KMS-11 (cell line): ENCODE measurements at regions not wholly inside any gene's neighbourhood (a gene's known extent, or its start where the extent isn't known, plus 50 kb on each side); places are given as distances from the start of the nearest gene placed in this dataset.

Experiments
- H2AFZ ChIP-seq: fragments of 200-600 bp; sonication (generic); 2 replicates; pipeline ENCODE4 v1.6.1; 2016; ENCODE audit warnings: antibody characterized with exemption, mixed run types, low read depth
- H3K27ac ChIP-seq: fragments of 200-600 bp; sonication (generic); 2 replicates; pipeline ENCODE4 v1.6.1; 2016; ENCODE audit warnings: mild to moderate bottlenecking, mixed run types
- H3K27me3 ChIP-seq: fragments of 200-600 bp; sonication (generic); 2 replicates; pipeline ENCODE4 v1.6.1; 2017; ENCODE audit warnings: mild to moderate bottlenecking, low read depth, mixed run types, moderate library complexity; ENCODE audit not compliant: insufficient read depth
- H3K36me3 ChIP-seq: fragments of 200-600 bp; sonication (generic); 2 replicates; pipeline ENCODE4 v1.6.1; 2017; ENCODE audit warnings: mild to moderate bottlenecking, mixed run types; ENCODE audit not compliant: insufficient read depth
- H3K4me1 ChIP-seq: fragments of 200-600 bp; sonication (generic); 2 replicates; pipeline ENCODE4 v1.6.1; 2016; ENCODE audit warnings: mild to moderate bottlenecking, low read depth, mixed run types; ENCODE audit not compliant: poor library complexity, severe bottlenecking
- H3K4me2 ChIP-seq: fragments of 200-600 bp; sonication (generic); 2 replicates; pipeline ENCODE4 v1.7.0; 2016; ENCODE audit warnings: mild to moderate bottlenecking, mixed run types
- H3K4me3 ChIP-seq: fragments of 200-600 bp; sonication (generic); IDR thresholded peaks from 2 replicates; pipeline ENCODE4 v1.6.1; 2017; ENCODE audit warnings: low read depth, low read length, mixed read lengths; ENCODE audit not compliant: insufficient read depth
- H3K79me2 ChIP-seq: fragments of 200-600 bp; sonication (generic); 2 replicates; pipeline ENCODE4 v1.6.1; 2016; ENCODE audit warnings: low read depth, mixed run types; ENCODE audit not compliant: insufficient read depth
- H3K9ac ChIP-seq: fragments of 200-600 bp; sonication (generic); 2 replicates; pipeline ENCODE4 v1.6.1; 2016; ENCODE audit warnings: mild to moderate bottlenecking, mixed run types
- H4K20me1 ChIP-seq: fragments of 200-600 bp; sonication (generic); 2 replicates; pipeline ENCODE4 v1.6.1; 2016; ENCODE audit warnings: mild to moderate bottlenecking, mixed run types; ENCODE audit not compliant: insufficient read depth
- TF ChIP-seq, protein P1 (sequence below): fragments of 200-600 bp; sonication (generic); conservative IDR thresholded peaks from 2 replicates; pipeline ENCODE4 v1.6.1; 2017; ENCODE audit warnings: low read depth, mild to moderate bottlenecking, antibody characterized with exemption, low read length, moderate library complexity, mixed read lengths

GRCh38 chr11:116525961-116526495 lies 246.8 kb downstream of the BUD13 start:
- Histone ChIP-seq H3K4me2 (no peak overlapping the region), H3K4me1 (no peaks in the 10 kb centered on the region), H3K9ac (no peak overlapping the region), H3K27ac (no peak overlapping the region), H2AFZ (no peak overlapping the region), H4K20me1 (no peaks in the 10 kb centered on the region), H3K4me3 (no peak overlapping the region), H3K27me3 (no peaks in the 10 kb centered on the region), H3K36me3 (no peaks in the 10 kb centered on the region), H3K79me2 (no peaks in the 10 kb centered on the region)
- TF ChIP-seq, protein P1, sequence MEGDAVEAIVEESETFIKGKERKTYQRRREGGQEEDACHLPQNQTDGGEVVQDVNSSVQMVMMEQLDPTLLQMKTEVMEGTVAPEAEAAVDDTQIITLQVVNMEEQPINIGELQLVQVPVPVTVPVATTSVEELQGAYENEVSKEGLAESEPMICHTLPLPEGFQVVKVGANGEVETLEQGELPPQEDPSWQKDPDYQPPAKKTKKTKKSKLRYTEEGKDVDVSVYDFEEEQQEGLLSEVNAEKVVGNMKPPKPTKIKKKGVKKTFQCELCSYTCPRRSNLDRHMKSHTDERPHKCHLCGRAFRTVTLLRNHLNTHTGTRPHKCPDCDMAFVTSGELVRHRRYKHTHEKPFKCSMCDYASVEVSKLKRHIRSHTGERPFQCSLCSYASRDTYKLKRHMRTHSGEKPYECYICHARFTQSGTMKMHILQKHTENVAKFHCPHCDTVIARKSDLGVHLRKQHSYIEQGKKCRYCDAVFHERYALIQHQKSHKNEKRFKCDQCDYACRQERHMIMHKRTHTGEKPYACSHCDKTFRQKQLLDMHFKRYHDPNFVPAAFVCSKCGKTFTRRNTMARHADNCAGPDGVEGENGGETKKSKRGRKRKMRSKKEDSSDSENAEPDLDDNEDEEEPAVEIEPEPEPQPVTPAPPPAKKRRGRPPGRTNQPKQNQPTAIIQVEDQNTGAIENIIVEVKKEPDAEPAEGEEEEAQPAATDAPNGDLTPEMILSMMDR: no peak

DNA sequence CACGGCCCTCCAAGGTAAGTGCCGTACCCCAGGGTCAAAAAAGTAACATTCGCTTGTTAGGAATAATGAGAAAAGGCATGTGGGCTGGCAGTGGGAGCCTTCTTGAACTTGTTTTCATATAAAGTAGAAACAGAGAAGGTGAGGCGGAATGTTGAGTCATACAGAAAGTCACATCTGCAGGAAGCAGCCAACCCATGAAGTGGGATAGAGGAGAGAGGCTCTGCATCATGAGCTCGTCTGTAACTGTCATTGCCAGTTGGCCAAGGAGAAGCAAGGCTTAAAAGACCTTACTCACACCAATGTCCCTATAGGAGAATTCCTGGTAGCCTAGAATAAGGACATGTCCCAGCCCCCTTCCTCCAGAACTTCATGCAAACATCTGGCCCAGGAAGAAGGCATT lies 253.3 kb downstream of the BUD13 start:
- Histone ChIP-seq H3K36me3 (no peaks in the 10 kb centered on the region), H2AFZ (peak overlapping the region; percentile 49; the same call in 1 of the 2 replicates), H3K4me3 (no peak overlapping the region), H3K4me2 (peak overlapping the region; percentile 46), H3K27ac (peak overlapping the region; percentile 82), H3K9ac (peak overlapping the region; percentile 41; the same call in 1 of the 2 replicates), H3K4me1 (peaks cover 20% of the 10 kb centered on the region), H3K27me3 (no peaks in the 10 kb centered on the region), H4K20me1 (no peaks in the 10 kb centered on the region), H3K79me2 (no peaks in the 10 kb centered on the region)
- TF ChIP-seq, protein P1: no peak

- H3K4me2 ChIP-seq: peak overlapping the region; percentile 46; the same call in 1 of the 2 replicates
- no peak overlapping the region for H2AFZ ChIP-seq
- H3K27ac ChIP-seq: no peak overlapping the region
- no peaks in the 10 kb centered on the region for H3K79me2 ChIP-seq
- no peaks in the 10 kb centered on the region for H4K20me1 ChIP-seq
- H3K4me1 ChIP-seq: peaks cover 20% of the 10 kb centered on the region
- no peaks in the 10 kb centered on the region for H3K36me3 ChIP-seq
- H3K9ac ChIP-seq: no peak overlapping the region
- no peak overlapping the region for H3K4me3 ChIP-seq
- no peaks in the 10 kb centered on the region for H3K27me3 ChIP-seq
- TF ChIP-seq, protein P1: no peak
Measured at GRCh38 chr11:116518141-116518540, 254.6 kb downstream of the BUD13 start.

DNA sequence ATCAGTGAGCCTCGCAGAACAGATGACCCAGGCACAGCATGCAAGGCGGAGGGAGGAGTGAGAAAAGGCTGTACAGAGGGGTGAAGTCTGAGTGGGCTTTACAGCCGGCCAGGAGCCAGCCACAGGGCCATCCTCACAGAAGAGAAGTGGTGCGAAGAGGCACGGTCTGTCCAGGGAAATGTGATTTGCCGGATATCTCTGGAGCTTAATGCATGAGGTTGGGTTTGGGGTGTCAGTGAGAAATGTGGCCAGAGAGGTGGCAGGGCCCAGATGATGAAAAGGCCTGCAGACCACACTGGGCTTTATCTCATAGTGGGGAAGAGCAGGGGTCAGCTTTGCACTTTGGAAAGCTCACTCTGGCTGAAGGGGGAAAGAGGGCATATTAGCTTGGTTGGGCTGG lies 255.2 kb downstream of the BUD13 start:
- no peak overlapping the region for H3K4me2 ChIP-seq
- no peaks in the 10 kb centered on the region for H4K20me1 ChIP-seq
- H3K27me3 ChIP-seq: no peaks in the 10 kb centered on the region
- H3K36me3 ChIP-seq: no peaks in the 10 kb centered on the region
- TF ChIP-seq, protein P1: no peak
- peaks cover 20% of the 10 kb centered on the region for H3K4me1 ChIP-seq
- H3K9ac ChIP-seq: no peak overlapping the region
- no peak overlapping the region for H3K27ac ChIP-seq
- no peak overlapping the region for H3K4me3 ChIP-seq
- H3K79me2 ChIP-seq: no peaks in the 10 kb centered on the region
- H2AFZ ChIP-seq: no peak overlapping the region
